GM21717 (cell line): ENCODE measurements at regions not wholly inside any gene's neighbourhood (a gene's known extent, or its start where the extent isn't known, plus 50 kb on each side); places are given as distances from the start of the nearest gene placed in this dataset.

Experiments
- ATAC-seq: cut with Tn5 transposase; IDR thresholded peaks from one replicate; pipeline ENCODE4 v1.9.1; 2021; ENCODE audit warnings: mild to moderate bottlenecking, moderate library complexity; ENCODE audit not compliant: unreplicated experiment

- no peak for ATAC-seq
These were observed 563.4 kb upstream of the GCFC2 start for GRCh38 chr2:76274160-76274559.

GRCh38 chr2:76270096-76270710 is 559.5 kb upstream of the GCFC2 start:
- no peak for ATAC-seq

- ATAC-seq, result no peak
These were observed 558.3 kb upstream of the GCFC2 start for GRCh38 chr2:76268902-76269620.

GRCh38 chr2:76268484-76268883 is 557.8 kb upstream of the GCFC2 start:
- ATAC-seq, result no peak

DNA sequence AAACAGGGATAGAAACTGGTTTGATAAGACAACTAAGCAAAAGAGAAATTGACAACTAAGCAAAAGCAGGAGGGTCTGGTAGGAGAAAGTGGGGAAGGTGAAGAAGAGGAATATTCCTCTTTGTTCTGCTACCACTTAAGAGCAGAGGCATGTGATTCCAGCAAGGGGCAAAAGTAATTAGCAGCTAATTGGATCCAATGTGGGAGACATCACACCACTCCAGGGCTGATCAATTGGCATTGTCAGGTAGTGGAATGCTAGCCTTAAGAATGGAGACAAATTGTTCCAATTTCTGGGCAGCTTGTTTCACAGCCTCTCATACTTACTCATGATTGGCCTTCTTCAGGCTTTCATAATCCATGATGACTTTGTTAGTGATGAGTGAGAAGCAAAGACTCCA is 547.1 kb upstream of the GCFC2 start:
- ATAC-seq, result no peak

DNA sequence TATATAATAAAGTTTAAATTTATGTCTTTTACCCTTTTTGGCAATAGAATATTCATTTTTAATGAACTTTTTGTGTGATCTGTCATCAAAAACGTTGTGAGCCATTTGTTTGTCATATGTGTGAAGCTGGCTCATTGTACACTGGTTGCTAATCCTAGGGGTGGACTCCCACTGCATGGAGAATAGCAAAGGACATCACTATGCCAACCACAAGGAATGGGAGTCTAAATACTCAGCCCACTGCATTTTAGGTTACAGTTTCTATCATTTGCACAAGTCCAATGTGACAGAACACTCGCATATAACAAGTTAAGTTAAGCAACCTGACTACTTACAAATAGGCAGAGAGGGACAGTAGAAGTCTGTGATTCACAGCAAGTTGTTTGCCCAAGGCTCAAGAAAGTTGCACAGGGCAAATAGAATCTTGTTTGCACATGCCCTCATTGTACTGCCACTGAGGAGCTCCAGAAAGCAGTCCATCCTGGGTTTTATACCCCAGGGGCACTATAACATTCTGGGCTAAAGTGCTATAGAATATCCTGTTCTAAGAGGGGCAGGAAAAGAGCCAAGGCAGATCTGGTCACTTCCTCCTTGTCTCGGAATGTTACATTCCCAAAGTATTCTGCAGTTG is 545.9 kb upstream of the GCFC2 start:
- no peak for ATAC-seq

GRCh38 chr2:76252704-76253103 is 542.0 kb upstream of the GCFC2 start:
- ATAC-seq, result no peak

GRCh38 chr2:76251342-76251741 is 540.6 kb upstream of the GCFC2 start:
- no peak for ATAC-seq

GRCh38 chr2:76247006-76247405 is 536.3 kb upstream of the GCFC2 start:
- ATAC-seq, result no peak

DNA sequence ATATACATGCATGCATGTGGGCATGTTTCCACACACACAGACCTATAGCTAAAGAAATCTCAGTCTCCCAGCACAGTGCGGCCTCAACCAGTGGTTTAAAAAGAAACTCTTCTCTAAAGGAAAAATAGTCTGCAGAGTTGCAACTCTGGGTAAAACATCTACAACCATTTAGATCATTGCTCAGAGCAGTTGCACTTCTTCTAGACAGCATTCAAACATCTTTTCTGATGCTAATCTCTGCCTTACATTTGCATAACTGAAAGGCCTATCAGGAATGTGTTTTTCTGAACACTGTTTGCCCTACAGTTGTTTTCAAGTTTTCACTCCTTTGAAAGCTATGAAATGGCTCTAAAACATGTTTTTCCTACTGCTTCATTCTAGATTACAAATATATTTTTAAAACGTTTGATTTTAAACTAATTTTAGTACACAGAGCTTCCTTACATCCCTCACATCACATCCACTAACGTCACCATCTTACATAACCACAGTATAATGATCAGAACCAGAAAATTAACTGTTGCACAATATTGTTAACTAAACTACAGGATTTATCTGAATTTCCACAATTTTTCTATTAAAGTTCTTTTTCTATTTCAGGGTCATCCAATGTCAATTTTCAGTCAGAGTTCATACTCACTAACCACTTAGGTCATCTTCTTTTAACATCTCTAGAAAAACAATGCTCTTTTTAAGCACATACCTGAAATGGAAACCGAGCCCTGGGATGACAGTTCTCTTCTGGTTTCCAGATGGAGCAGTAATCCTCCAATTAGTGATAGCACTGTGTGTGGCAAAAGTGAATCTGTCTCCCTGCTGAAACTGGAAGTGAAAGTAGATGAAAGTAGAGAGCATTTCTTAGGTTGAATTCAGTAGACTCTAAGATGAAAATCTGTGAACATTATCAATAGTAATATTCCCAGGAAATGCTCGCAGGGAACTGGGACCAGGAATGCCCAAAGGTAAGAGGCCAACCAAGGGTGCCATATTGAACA is 501.6 kb upstream of the GCFC2 start:
- ATAC-seq, result no peak

DNA sequence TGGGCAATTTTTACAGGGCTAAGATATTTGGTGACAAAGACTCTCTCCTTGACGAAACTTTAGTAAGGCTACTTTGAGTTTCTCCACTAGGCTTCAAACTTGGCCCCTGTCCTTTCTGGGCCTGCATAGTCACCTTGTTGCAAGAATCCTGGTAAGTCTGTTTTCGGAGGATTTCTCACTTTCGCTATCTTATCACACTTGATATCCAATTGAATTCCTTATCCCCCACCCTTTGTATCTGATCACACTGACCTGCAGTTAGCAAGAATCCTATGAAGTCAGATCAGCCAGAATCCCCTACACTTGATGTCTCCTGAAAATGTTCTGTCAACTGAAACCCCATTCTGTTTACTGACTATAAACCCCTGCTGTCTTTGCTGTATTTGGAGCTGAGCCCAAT is 499.8 kb upstream of the GCFC2 start:
- no peak for ATAC-seq

DNA sequence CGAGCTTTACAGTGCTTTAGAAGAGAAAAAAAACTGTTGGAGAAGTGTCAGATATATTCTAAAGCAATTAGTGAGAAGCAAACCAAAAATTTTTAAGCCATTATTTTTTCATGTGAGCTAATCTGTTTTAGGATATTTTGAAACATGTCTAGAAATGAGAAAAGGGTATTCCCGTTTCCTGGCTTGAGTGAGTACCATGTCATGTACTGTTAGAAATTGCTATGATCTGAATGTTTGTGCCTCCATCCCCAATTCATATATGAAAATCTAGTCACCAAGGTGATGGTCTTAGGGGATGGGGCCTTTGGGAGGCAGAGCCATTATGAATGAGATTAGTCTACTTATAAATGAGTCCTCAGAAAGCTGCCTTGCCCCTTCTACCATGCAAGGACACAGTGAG is 493.3 kb upstream of the GCFC2 start:
- no peak for ATAC-seq

- ATAC-seq, result no peak
These were observed 492.2 kb upstream of the GCFC2 start for GRCh38 chr2:76202866-76203265.

DNA sequence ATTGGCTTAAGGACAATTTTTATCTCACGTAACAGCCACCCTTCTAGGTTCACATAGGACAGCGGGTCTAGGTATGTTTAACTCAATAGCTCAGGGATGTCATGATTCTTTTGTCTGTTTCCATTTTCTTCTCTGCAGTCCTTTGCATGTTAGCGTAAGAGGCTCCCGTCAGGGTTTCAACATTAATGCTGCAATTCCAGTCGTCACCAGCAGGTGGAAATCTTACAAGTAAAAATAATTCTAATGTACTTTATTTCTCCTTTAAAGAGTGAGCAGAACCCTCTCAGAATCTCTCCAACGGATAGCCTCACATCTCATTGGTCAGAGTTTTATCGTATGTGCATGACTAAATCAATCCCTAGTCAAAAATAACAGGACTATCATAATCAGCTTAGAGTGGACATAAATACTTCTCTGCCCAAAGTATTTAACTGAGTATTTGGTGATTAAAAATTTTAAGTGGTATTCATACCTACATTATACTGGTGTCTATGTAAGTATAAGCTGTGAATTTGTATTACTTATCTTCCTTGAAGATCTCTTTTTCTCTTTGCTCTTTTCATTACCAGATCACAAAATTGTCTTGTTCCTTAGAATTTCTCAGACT is 487.2 kb upstream of the GCFC2 start:
- ATAC-seq, result no peak

- ATAC-seq, result no peak
These were observed 486.7 kb upstream of the GCFC2 start for GRCh38 chr2:76197428-76197827.

DNA sequence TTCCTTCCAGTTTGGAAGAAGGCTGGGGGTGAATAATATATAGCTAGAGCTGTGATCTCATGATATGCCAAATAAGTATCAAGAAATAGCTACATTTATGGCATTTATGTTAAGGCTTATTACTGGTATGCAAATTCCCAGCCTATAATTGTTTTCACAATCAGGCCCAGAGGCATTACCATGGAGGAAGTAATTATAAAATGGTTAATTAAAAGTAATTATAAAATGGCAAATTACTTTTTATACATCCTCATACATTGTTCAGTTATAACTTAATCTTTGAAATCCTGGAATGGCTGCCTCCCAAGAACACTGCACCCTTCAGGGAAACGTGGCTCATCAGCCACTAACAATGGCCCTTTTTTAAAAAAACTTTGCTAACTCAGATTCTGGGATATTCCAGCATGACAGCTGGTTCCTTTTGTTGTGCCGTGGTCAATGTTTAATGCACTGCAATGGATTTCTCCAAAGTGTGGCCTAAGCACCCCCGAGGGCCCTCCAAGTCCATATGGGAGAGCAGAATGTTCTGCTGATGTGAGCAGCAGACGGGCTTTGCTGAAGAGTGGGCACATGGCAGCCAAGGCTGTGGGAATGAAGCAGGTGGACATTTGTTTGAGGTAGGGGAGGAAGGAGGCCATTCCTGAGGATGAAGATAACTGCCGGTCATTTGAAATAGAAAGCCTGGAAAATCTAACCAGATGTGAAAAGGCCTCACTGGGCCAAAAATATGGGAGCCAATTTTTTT is 483.5 kb upstream of the GCFC2 start:
- no peak for ATAC-seq

- no peak for ATAC-seq
These were observed 482.4 kb upstream of the GCFC2 start for GRCh38 chr2:76193089-76193488.

- no peak for ATAC-seq
These were observed 477.8 kb upstream of the GCFC2 start for GRCh38 chr2:76188334-76189008.

DNA sequence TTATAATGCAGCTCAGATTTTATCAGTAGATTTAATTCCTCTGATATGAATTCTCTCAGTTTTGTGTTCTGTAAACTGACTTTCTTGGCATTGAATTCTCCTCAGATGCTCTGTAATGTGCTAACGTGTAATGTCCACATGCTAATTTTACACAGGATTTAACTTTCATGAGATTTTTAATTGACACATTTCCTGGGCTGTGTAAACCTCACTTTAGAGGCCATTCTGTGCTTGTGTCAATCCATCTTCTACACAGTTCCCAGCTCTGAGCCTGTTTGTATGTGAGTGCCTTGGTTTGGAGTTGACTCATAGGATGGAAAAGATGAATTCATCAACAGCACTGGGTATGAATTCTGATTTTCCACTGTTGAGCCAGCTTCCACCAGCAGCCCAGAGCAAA is 476.7 kb upstream of the GCFC2 start:
- ATAC-seq, result no peak

- ATAC-seq, result no peak
These were observed 470.0 kb upstream of the GCFC2 start for GRCh38 chr2:76180676-76181075.
